AML-193 (cell line): ENCODE measurements at regions not wholly inside any gene's neighbourhood (a gene's known extent, or its start where the extent isn't known, plus 50 kb on each side); places are given as distances from the start of the nearest gene placed in this dataset.
A peak's percentile ranks its signal among the peaks of the same experiment; 100 is the strongest.

ENCODE experiments used
- DNase-seq, 2 experiments: peaks; one replicate each; lab custom pipeline; 2025; lab: John Stamatoyannopoulos, UW

DNA sequence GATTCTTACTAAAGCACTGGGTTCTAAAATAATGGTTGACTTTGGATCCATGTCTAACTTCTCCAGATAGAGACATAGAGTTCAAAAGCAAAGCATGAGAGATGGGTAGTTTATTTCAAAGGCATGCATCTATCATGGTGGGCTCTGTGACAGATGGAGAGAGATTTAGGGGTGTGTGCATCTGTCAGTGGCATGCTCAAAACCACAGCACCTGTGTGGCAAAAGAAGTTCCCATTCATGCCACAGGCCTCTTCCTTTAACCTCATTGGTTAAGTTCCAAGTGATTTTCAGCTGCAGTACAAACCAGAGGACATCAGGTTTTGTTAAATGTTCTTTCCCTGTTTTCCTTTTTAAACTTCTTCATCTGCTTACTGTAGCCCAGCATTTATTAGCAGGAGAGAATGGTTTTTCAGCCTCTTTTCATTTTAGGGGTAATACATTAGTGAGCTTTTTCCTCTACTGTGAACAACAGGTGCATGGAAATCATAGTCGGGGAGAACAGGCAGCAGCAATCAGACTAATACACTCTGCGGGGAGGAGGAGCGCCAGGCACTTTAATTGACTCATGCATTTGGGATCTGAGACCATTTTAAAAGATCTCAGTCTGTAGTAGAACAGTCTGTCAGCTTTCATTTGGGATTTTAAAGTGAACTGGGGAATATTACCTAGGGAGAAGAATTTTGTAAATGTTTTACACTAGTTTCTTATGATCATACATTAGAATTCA, 52.4 kb upstream of the UPP2 start:
- DNase-seq: no peak

- DNase-seq: no peak
These were observed 53.3 kb upstream of the UPP2 start for GRCh38 chr2:158048327-158048726.

DNA sequence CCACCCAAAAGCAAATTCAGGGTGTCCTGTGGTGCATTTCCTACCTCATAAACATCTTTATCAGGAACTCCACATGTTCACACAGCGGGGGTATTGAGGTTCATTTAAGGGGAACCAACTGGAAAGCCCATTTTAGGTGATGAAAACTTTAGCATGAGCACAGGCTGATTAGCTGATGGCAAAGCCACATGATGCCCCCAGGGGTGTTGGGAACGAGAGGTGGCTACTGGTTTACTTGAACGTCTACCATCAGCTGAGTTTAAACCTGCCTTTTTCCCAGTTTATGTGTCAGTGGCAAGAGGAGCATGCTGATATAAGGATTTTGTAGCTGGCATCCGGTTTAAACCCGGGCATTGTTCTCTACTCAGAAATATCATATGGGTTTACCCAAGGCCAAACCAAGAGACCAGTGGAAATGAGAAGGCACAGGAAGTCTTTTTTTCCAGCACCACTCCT, 54.5 kb upstream of the UPP2 start:
- no peak for DNase-seq

DNA sequence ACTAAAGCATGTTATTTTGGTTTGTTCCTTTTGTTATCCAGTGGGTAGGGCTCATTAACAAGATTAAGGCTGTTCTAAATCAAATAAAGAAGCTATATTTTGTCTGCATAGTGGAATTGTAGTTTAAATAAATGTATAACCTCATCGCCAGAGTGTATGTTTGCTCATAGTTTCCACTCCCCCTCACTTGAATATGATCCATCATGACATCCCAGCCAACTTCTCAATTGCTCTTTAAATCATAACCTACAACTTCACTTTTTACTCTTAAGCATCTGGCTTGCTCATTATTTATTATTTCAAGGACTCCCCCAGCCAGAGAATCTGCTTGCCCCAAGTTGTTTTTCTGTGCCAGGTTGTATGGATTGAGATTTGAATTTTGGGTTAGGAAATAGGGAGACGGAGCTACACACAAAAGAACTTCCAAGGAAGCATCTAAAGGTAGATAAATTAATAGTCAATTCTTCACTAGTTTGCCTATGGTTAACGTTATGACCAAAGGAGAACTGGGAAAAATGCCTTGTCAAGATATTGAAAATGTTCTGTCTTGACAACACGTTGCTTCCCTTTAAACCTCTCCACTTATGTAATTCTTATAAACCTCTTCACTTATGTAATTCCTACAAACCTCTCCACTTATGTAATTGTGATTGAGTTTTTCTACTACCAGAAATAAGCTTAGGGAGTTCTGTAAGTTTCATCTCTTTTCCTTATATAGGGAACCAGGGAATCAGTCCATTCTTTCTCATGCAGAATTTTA, 55.4 kb upstream of the UPP2 start:
- DNase-seq: no peak

- DNase-seq: peak in 1 of 2 experiments; percentile 4
These were observed 56.3 kb upstream of the UPP2 start for GRCh38 chr2:158045362-158045761.

DNA sequence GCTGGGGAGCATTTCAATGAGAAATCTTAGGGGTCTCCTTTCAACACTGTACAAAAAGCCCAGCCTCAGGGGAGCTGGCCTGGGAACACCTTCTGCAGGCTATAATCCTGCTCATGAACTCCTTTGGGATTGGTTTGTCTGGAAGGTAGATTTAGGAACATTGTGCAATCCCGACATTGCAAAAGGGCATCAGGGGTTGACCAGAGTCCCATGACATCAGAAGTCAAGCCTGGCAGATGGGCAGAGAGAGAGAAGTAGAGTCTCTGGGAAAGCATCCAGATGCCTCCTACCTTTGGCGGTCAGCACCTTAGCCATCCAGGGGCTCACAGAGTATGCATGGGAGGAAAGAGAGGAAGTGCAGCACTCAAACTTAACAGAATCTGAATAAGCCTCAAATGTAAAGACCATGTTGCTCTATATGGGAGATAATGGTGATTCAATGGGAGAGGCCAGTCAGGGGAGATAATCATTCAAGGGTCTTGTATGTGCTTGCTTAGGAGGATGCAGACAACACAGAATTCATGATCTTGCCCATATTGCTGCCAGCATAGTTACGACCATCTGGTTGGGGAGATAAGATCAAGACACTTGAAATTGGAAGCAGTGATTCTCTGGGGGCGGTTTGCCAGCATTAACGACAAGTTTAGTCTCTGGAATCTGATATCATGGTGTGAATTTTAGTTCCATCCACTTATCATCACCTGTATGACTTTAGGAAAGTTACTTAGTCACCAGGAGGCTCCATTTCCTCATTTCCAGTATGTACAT, 58.3 kb upstream of the UPP2 start:
- no peak for DNase-seq

DNA sequence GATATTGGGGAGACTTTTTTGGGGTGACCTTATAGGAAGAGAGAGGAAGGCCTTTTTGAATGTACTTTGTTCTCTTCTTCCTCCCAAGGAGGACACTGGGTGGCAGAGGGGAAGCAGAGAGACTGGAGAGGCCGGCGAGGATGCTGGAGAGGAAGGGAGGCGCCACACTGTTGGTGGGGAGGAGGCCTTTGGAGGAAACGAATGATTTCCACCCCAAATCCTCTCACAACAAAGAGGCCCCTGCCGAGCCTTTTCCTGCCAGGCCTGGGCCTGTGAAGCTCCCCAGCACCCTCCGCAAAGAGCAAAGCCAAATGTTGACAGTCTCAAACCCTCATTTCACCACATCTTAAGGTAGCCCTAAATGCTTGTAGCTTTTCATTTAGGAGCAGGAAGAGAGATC, 59.0 kb upstream of the UPP2 start:
- DNase-seq: no peak

GRCh38 chr2:158042245-158042644, 59.4 kb upstream of the UPP2 start:
- no peak for DNase-seq

- DNase-seq: no peak
These were observed 60.3 kb upstream of the UPP2 start for GRCh38 chr2:158041400-158041799.

GRCh38 chr2:158038901-158039300, 62.8 kb upstream of the UPP2 start:
- DNase-seq: no peak

- peak; percentile 82 to 84 for DNase-seq
These were observed 67.3 kb upstream of the UPP2 start for GRCh38 chr2:158034198-158034866.

DNA sequence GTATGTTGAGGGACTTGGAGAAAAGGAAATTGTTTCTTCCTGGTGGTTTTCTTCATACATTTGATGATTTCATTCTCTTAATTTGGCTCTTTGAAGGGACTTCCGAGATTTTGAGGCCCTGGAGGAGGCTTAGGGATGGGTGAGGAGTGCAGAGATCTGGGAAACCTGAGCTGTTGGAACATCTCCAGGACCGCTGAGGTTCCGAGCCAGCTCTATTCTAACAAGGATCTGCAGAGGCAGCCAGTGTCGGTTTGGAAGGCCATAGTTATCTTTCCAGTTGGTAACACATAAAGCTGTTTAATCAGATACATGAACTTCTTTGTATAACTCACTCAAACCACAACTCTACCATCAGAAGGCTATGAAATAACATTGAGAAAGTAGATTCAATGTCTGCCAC, 70.3 kb upstream of the UPP2 start:
- no peak for DNase-seq

DNA sequence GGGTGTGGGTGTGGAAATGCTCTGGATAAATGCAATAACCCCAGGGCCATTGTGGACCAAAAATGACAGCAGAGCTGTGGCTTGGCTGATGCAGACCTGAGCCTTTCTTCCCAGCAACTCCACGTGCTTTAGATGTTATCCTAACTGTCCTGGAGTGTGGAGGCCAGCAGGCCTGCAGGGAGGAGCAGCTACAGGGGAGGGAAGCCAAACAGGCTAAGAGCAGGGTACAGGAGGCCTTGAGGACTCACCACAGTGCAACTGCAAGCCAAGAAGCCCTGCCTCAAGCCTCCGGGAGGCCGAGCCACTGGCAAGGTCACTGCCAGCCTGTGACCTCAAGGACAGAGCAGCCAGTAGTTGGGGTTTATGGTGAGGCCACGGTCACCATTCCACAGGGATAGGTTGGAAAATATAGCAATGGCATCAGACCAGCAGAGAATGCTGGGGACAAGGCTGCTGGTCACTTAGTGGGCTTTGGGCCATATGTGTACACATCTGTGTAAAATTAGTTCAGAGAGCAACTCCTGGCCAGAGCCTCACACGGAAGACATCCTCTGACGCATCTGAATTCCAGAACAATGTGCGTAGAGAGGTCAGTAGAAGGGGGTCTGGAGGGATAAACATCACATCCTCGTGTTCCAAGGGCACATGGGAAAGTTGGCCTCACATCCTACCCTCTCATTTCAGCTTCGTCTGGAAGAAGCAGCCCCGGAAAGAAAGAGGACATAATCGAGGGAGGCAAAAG, 76.2 kb upstream of the UPP2 start:
- DNase-seq: no peak

DNA sequence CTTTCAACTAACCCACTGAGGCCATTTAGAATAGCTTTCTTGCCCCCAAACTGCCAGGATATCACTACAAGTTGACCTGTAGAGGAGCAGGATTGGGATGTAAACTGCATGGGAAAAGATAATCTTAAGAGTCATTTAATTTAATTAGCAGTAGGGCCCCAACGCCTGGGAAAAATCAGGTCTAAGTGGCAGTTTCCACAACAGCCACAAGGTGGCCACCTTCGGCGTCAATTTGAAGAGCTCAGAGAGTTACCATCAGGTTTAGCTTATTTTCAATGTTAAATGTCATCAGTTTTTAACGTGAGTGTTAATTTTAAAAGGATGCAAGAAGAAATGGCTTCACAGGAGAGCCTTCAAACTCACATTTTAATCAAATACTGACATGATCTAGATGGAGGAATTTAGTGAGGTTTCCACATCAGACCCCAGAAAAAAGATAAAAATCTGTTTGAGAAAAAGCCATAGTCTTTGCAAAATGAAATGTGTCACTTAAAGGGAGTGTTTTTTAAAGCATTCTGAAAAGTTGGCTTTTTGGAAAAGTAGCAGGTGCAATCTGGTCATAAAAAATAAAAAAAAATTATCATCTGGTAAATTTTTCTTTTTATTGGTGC, 77.3 kb upstream of the UPP2 start:
- DNase-seq: peak; percentile 17 to 48

GRCh38 chr2:158022888-158023287, 78.8 kb upstream of the UPP2 start:
- no peak for DNase-seq

GRCh38 chr2:158021226-158021625, 80.5 kb upstream of the UPP2 start:
- DNase-seq: no peak

DNA sequence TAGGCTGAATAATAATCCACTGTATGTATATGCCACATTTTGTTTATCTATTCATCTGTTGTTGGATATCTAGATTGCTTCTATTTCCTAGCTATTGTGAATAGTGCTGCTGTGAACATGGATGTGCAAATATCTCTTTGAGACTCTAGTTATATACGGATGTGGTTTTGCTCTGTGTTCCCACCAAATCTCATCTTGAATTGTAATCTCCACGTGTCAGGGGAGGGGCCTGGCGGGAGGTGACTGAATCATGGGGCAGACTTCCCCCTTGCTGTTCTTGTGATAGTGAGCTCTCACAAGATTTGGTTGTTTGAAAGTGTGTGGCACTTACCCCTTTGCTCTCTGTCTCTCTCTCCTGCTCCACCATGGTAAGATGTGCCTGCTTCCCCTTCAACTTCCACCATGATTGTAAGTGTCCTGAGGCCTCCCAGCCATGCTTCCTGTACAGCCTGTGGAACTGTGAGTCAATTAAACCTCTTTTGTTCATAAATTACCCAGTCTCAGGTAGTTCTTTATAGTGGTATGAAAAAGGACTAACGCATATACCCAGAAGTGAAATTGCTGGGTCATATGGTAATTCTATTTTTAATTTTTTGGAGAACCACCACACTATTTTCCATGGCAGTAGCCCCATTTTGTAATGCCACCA, 86.1 kb upstream of the UPP2 start:
- DNase-seq: no peak

DNA sequence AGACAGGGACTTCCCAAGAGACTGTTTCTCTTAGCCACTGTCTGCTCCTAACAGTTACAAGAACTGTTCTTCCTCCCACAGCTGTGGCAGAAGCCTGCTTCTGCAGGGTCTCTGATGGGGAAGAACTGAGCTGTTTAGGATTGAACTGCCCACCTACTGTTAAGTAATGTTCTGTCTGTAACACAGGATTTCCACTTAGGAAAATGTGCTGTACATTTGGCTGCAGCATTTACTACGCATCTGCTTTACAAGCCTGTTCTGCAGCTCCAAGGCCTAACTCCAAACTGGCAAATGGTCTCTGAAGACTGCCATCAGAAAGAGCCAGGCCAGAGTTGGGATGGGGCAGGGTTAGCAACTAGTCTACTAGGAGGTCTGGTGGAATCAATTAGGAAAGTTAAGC, 87.8 kb upstream of the UPP2 start:
- no peak for DNase-seq

GRCh38 chr2:158011055-158011771, 90.5 kb upstream of the UPP2 start:
- no peak for DNase-seq

GRCh38 chr2:158009399-158009798, 92.3 kb upstream of the UPP2 start:
- peak; percentile 13 to 15 for DNase-seq
